SK-N-SH treated with all-trans-retinoic acid at 6 μM for 48 hours (cell line): ENCODE measurements at regions not wholly inside any gene's neighbourhood (a gene's known extent, or its start where the extent isn't known, plus 50 kb on each side); places are given as distances from the start of the nearest gene placed in this dataset.

Source experiments
- ATAC-seq: fragments of 200-7000 bp; cut with Tn5 transposase; 3 replicates; pipeline ENCODE4 v1.9.1; 2020; ENCODE audit warnings: mild to moderate bottlenecking, moderate library complexity
- ARNTL ChIP-seq: fragments of 450-650 bp; formaldehyde crosslinking; IDR thresholded peaks from 2 replicates; pipeline ENCODE4 v1.5.0; 2020; ENCODE audit warnings: low read depth, mild to moderate bottlenecking, moderate library complexity, borderline replicate concordance
- BACH2 ChIP-seq: fragments of 250-450 bp; sonication (Bioruptor Pico); IDR thresholded peaks from 2 replicates; pipeline ENCODE4 v1.9.0; 2021; ENCODE audit warnings: mild to moderate bottlenecking, borderline replicate concordance
- CSDC2 ChIP-seq: fragments of 250-450 bp; sonication (Bioruptor Pico); IDR thresholded peaks from 2 replicates; pipeline ENCODE4 v1.5.0; 2020; ENCODE audit warnings: mild to moderate bottlenecking, moderate library complexity
- GLIS3 ChIP-seq: fragments of 250-450 bp; sonication (Bioruptor Pico); IDR thresholded peaks from 2 replicates; pipeline ENCODE4 v1.5.0; 2020; ENCODE audit warnings: mild to moderate bottlenecking, moderate library complexity
- ISL1 ChIP-seq: fragments of 250-450 bp; sonication (Bioruptor Pico); IDR thresholded peaks from 2 replicates; pipeline ENCODE4 v2.1.2; 2022; ENCODE audit warnings: mild to moderate bottlenecking, moderate library complexity
- OSR1 ChIP-seq: fragments of 250-450 bp; sonication (Bioruptor Pico); IDR thresholded peaks from 2 replicates; pipeline ENCODE4 v1.8.0; 2022; ENCODE audit warnings: moderate library complexity, mild to moderate bottlenecking, inconsistent platforms
- PPARA ChIP-seq: fragments of 250-450 bp; sonication (Bioruptor Pico); IDR thresholded peaks from 2 replicates; pipeline ENCODE4 v1.5.0; 2020; ENCODE audit warnings: mild to moderate bottlenecking, borderline replicate concordance
- SNAI2 ChIP-seq: fragments of 250-450 bp; sonication (Bioruptor Pico); IDR thresholded peaks from 2 replicates; pipeline ENCODE4 v1.5.0; 2020; ENCODE audit warnings: mild to moderate bottlenecking, moderate library complexity
- TCF4 ChIP-seq: fragments of 250-450 bp; sonication (Bioruptor Pico); IDR thresholded peaks from 2 replicates; pipeline ENCODE4 v1.8.0; 2021; ENCODE audit warnings: mild to moderate bottlenecking, moderate library complexity, borderline replicate concordance
- TOX ChIP-seq: fragments of 250-450 bp; sonication (Bioruptor Pico); IDR thresholded peaks from 2 replicates; pipeline ENCODE4 v1.8.0; 2021; ENCODE audit warnings: mild to moderate bottlenecking, moderate library complexity, borderline replicate concordance
- ZFP3 ChIP-seq: fragments of 250-450 bp; sonication (Bioruptor Pico); IDR thresholded peaks from 2 replicates; pipeline ENCODE4 v1.5.0; 2020; ENCODE audit warnings: mild to moderate bottlenecking, moderate library complexity
- ZFP30 ChIP-seq: fragments of 450-650 bp; formaldehyde crosslinking; IDR thresholded peaks from 2 replicates; pipeline ENCODE4 v1.5.0; 2022; ENCODE audit warnings: mild to moderate bottlenecking, moderate library complexity
- ZNF565 ChIP-seq: fragments of 450-650 bp; formaldehyde crosslinking; conservative IDR thresholded peaks from 2 replicates; pipeline ENCODE4 v1.5.0; 2020; ENCODE audit warnings: low read depth, mild to moderate bottlenecking, moderate library complexity
- ZNF70 ChIP-seq: fragments of 450-650 bp; formaldehyde crosslinking; IDR thresholded peaks from 2 replicates; pipeline ENCODE4 v1.5.0; 2020; ENCODE audit warnings: mild to moderate bottlenecking, moderate library complexity
- ZNF8 ChIP-seq: fragments of 450-650 bp; formaldehyde crosslinking; IDR thresholded peaks from 2 replicates; pipeline ENCODE4 v1.5.0; 2020; ENCODE audit warnings: mild to moderate bottlenecking, moderate library complexity
- TF ChIP-seq, protein P1 (sequence below): fragments of 250-450 bp; sonication (Bioruptor Pico); IDR thresholded peaks from 2 replicates; pipeline ENCODE4 v1.5.1; 2020; ENCODE audit warnings: low read depth, mild to moderate bottlenecking, moderate library complexity
- TF ChIP-seq, protein P2 (sequence below): fragments of 250-450 bp; sonication (Bioruptor Pico); IDR thresholded peaks from 2 replicates; pipeline ENCODE4 v1.5.1; 2021; ENCODE audit warnings: mild to moderate bottlenecking, moderate library complexity
- TF ChIP-seq, protein P3 (sequence below): fragments of 250-450 bp; sonication (Bioruptor Pico); IDR thresholded peaks from 2 replicates; pipeline ENCODE4 v1.5.0; 2020; ENCODE audit warnings: mild to moderate bottlenecking, moderate library complexity
- TF ChIP-seq, protein P4 (sequence below): fragments of 250-450 bp; sonication (Bioruptor Pico); IDR thresholded peaks from 2 replicates; pipeline ENCODE4 v1.8.0; 2020; ENCODE audit warnings: mild to moderate bottlenecking, moderate library complexity, borderline replicate concordance
- TF ChIP-seq, protein P5 (sequence below): fragments of 250-450 bp; sonication (Bioruptor Pico); IDR thresholded peaks from 2 replicates; pipeline ENCODE4 v1.8.0; 2021; ENCODE audit warnings: low read depth, mild to moderate bottlenecking, moderate library complexity, borderline replicate concordance

DNA sequence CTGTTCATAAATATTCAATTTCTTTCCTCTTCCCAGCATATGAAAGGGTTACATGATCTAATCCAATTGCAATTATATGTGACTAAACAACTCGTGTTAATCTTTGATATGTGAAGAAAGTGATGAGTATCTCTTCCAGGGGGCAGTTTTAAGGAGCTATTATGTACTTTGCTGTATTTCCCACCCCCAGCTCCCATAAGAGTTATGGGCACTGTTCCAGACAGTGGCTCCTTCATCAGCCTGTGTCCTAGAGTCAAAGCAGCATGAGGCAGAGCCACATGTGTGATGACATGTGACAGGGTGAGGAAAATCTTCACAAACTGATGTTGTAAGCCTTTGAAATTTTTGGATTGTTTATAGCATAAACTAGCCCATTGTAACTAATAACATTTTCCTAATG lies 315.4 kb downstream of the DIPK2A start:
- TF ChIP-seq OSR1 (CRISPR knock-in tag) (no peak), ZNF565 (no peak), ZFP3 (CRISPR knock-in tag) (no peak), ZNF8 (CRISPR knock-in tag) (no peak), ISL1 (CRISPR knock-in tag) (no peak), ZFP30 (CRISPR knock-in tag) (no peak), SNAI2 (CRISPR knock-in tag) (no peak), PPARA (CRISPR knock-in tag) (no peak), TCF4 (no peak), TOX (no peak)
- TF ChIP-seq, protein P1, sequence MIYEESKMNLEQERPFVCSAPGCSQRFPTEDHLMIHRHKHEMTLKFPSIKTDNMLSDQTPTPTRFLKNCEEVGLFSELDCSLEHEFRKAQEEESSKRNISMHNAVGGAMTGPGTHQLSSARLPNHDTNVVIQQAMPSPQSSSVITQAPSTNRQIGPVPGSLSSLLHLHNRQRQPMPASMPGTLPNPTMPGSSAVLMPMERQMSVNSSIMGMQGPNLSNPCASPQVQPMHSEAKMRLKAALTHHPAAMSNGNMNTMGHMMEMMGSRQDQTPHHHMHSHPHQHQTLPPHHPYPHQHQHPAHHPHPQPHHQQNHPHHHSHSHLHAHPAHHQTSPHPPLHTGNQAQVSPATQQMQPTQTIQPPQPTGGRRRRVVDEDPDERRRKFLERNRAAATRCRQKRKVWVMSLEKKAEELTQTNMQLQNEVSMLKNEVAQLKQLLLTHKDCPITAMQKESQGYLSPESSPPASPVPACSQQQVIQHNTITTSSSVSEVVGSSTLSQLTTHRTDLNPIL (CRISPR knock-in tag), result no peak
- TF ChIP-seq, protein P2, sequence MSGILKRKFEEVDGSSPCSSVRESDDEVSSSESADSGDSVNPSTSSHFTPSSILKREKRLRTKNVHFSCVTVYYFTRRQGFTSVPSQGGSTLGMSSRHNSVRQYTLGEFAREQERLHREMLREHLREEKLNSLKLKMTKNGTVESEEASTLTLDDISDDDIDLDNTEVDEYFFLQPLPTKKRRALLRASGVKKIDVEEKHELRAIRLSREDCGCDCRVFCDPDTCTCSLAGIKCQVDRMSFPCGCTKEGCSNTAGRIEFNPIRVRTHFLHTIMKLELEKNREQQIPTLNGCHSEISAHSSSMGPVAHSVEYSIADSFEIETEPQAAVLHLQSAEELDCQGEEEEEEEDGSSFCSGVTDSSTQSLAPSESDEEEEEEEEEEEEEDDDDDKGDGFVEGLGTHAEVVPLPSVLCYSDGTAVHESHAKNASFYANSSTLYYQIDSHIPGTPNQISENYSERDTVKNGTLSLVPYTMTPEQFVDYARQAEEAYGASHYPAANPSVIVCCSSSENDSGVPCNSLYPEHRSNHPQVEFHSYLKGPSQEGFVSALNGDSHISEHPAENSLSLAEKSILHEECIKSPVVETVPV, result no peak
- TF ChIP-seq, protein P3, sequence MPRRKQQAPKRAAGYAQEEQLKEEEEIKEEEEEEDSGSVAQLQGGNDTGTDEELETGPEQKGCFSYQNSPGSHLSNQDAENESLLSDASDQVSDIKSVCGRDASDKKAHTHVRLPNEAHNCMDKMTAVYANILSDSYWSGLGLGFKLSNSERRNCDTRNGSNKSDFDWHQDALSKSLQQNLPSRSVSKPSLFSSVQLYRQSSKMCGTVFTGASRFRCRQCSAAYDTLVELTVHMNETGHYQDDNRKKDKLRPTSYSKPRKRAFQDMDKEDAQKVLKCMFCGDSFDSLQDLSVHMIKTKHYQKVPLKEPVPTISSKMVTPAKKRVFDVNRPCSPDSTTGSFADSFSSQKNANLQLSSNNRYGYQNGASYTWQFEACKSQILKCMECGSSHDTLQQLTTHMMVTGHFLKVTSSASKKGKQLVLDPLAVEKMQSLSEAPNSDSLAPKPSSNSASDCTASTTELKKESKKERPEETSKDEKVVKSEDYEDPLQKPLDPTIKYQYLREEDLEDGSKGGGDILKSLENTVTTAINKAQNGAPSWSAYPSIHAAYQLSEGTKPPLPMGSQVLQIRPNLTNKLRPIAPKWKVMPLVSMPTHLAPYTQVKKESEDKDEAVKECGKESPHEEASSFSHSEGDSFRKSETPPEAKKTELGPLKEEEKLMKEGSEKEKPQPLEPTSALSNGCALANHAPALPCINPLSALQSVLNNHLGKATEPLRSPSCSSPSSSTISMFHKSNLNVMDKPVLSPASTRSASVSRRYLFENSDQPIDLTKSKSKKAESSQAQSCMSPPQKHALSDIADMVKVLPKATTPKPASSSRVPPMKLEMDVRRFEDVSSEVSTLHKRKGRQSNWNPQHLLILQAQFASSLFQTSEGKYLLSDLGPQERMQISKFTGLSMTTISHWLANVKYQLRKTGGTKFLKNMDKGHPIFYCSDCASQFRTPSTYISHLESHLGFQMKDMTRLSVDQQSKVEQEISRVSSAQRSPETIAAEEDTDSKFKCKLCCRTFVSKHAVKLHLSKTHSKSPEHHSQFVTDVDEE, result no peak
- ATAC-seq, result no peak

DNA sequence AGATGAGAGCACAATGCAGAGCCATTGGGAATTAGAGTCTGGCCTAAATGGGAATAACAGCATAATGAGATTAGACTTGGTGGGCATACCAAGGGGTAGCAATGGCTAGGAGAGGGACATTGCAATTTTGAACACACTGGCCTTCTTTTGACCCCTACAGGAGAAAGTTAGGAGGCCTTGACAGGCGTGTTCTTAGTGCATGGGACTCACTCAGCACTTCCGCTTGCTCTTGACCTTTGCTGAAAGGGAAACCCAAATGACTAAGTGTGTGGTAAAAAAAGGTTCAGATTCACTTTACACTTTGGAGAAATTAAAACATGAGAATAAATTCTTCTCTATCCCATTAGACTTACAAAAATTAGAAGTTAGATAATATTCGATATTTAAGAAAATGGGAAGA lies 317.4 kb downstream of the DIPK2A start:
- ATAC-seq, result no peak
- TF ChIP-seq ZNF8 (CRISPR knock-in tag) (no peak), ARNTL (CRISPR knock-in tag) (no peak), TOX (no peak), BACH2 (CRISPR knock-in tag) (no peak), ZFP3 (CRISPR knock-in tag) (no peak)
- TF ChIP-seq, protein P4, sequence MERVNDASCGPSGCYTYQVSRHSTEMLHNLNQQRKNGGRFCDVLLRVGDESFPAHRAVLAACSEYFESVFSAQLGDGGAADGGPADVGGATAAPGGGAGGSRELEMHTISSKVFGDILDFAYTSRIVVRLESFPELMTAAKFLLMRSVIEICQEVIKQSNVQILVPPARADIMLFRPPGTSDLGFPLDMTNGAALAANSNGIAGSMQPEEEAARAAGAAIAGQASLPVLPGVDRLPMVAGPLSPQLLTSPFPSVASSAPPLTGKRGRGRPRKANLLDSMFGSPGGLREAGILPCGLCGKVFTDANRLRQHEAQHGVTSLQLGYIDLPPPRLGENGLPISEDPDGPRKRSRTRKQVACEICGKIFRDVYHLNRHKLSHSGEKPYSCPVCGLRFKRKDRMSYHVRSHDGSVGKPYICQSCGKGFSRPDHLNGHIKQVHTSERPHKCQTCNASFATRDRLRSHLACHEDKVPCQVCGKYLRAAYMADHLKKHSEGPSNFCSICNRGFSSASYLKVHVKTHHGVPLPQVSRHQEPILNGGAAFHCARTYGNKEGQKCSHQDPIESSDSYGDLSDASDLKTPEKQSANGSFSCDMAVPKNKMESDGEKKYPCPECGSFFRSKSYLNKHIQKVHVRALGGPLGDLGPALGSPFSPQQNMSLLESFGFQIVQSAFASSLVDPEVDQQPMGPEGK (CRISPR knock-in tag), result no peak

DNA sequence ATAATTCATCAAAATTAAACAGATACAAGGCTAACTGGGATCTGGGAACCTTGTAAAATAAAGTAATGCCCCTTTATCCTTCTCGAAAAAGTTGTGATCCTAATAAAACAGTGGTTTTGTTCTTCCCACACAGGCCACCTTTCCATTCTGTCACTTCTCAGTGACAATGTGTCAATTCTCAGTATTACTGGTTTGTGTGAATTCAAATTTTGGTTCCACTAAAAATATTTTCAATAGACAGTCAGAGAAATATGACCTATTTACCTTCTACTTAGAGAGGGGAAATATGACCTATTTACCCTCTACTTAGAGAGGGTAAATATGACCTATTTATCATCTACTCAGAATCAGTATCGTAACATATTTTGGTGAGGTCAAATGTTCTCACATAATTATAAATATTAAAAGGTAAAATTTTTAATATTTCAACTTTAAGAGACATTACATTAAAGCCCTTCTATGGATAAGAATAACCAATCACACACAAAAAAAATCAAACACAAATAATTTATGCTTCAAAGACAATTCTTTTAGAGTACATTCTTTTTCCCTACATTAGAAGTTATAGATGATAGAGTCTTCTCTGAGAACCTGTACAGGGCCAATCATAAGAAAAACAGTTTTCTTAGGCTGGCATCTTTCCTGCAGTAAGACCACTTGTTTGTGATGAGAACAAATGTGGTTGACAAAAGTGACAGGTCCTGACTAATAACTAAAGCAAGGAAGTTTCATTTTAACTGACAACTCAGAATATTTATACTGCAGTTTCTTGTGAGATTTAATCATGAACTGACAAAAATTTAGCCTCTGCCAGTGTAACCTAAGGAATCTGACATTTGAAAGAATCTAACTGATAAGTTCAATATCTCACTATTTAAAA lies 323.3 kb downstream of the DIPK2A start:
- TF ChIP-seq ARNTL (CRISPR knock-in tag) (no peak), CSDC2 (CRISPR knock-in tag) (no peak), ZNF565 (no peak), GLIS3 (CRISPR knock-in tag) (no peak), OSR1 (CRISPR knock-in tag) (no peak), TCF4 (no peak), TOX (no peak), ZNF70 (CRISPR knock-in tag) (no peak)
- TF ChIP-seq, protein P3, result no peak
- TF ChIP-seq, protein P5, sequence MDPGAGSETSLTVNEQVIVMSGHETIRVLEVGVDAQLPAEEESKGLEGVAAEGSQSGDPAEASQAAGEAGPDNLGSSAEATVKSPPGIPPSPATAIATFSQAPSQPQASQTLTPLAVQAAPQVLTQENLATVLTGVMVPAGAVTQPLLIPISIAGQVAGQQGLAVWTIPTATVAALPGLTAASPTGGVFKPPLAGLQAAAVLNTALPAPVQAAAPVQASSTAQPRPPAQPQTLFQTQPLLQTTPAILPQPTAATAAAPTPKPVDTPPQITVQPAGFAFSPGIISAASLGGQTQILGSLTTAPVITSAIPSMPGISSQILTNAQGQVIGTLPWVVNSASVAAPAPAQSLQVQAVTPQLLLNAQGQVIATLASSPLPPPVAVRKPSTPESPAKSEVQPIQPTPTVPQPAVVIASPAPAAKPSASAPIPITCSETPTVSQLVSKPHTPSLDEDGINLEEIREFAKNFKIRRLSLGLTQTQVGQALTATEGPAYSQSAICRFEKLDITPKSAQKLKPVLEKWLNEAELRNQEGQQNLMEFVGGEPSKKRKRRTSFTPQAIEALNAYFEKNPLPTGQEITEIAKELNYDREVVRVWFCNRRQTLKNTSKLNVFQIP (CRISPR knock-in tag), result no peak
- TF ChIP-seq, protein P2, result no peak
- TF ChIP-seq, all 23 proteins: peak for 0
- ATAC-seq, result no peak
